Lower leg skin (tissue), 3 donors: ENCODE measurements at regions not wholly inside any gene's neighbourhood (a gene's known extent, or its start where the extent isn't known, plus 50 kb on each side); places are given as distances from the start of the nearest gene placed in this dataset.

Experiments
- POLR2A ChIP-seq, 2 donors: fragments of 450-650 bp; IDR thresholded peaks; one replicate each; pipeline ENCODE4 v1.6.1; 2016 to 2017; ENCODE audit warnings: antibody characterized with exemption in 2 of 2, mild to moderate bottlenecking in 1 of 2, moderate library complexity in 1 of 2
- TF ChIP-seq, protein P1 (sequence below), 3 donors: fragments of 450-650 bp; IDR thresholded peaks; one replicate each; pipeline ENCODE4 v1.5.1; 2016; ENCODE audit warnings: antibody characterized with exemption in 3 of 3, mild to moderate bottlenecking in 3 of 3, moderate library complexity in 2 of 3

GRCh38 chr4:72987741-72988729 is 81.5 kb downstream of the COX18 start:
- TF ChIP-seq, protein P1, sequence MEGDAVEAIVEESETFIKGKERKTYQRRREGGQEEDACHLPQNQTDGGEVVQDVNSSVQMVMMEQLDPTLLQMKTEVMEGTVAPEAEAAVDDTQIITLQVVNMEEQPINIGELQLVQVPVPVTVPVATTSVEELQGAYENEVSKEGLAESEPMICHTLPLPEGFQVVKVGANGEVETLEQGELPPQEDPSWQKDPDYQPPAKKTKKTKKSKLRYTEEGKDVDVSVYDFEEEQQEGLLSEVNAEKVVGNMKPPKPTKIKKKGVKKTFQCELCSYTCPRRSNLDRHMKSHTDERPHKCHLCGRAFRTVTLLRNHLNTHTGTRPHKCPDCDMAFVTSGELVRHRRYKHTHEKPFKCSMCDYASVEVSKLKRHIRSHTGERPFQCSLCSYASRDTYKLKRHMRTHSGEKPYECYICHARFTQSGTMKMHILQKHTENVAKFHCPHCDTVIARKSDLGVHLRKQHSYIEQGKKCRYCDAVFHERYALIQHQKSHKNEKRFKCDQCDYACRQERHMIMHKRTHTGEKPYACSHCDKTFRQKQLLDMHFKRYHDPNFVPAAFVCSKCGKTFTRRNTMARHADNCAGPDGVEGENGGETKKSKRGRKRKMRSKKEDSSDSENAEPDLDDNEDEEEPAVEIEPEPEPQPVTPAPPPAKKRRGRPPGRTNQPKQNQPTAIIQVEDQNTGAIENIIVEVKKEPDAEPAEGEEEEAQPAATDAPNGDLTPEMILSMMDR (IDR thresholded peaks at IDR 0.05) = no peak
- no peak for TF ChIP-seq POLR2A (IDR thresholded peaks at IDR 0.05)
